ENCODE measurements at regions not wholly inside any gene's neighbourhood (a gene's known extent, or its start where the extent isn't known, plus 50 kb on each side); places are given as distances from the start of the nearest gene placed in this dataset.

DNA sequence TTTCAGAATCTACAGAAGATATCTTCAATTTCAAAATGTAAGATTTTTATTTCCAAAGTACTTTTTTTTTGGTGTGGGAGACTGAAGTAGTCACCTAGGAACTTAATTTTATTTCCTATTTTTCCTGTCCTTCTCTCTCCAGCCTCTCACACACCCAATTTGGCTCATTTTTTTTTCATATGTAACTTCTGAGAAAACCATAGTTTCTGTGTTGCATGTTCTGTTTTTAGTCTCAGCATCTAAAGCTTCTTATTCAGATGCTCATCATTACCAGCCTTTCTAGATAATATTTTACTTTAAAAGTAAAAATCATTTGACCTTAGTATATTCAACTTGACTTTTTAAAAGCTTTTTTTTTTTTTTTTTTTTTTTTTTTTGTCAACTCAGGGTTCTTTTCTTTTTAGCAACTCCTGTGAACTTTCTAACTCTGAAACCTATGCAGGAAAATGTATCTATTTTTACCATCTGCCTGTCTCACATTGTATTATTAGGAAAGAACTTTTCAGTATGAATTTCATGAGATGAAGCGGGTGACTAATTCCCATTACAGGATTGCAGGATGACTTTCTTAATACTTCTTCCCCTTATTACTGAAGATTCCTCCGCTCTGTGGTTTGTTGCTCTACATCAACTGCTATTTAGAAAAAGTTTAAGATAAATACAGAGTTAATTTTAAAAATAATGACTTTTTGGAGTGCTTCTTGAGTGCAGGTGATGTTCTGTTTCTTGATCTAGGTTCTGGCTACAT, 73.6 kb upstream of the LSM8 start:
- TF ChIP-seq POLR2A (IDR thresholded peaks at IDR 0.05) (no peak), EP300 (IDR thresholded peaks at IDR 0.05; ENCODE audit: low read depth) (no peak), POLR2AphosphoS5 (IDR thresholded peaks at IDR 0.05) (no peak)
- TF ChIP-seq, protein P1, sequence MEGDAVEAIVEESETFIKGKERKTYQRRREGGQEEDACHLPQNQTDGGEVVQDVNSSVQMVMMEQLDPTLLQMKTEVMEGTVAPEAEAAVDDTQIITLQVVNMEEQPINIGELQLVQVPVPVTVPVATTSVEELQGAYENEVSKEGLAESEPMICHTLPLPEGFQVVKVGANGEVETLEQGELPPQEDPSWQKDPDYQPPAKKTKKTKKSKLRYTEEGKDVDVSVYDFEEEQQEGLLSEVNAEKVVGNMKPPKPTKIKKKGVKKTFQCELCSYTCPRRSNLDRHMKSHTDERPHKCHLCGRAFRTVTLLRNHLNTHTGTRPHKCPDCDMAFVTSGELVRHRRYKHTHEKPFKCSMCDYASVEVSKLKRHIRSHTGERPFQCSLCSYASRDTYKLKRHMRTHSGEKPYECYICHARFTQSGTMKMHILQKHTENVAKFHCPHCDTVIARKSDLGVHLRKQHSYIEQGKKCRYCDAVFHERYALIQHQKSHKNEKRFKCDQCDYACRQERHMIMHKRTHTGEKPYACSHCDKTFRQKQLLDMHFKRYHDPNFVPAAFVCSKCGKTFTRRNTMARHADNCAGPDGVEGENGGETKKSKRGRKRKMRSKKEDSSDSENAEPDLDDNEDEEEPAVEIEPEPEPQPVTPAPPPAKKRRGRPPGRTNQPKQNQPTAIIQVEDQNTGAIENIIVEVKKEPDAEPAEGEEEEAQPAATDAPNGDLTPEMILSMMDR (IDR thresholded peaks at IDR 0.05): no peak
- WGBS, 2 donors (ENCODE audit: low coverage in 1 of 2): 84 to 100% methylated on average over 1 to 2 of the region's 2 CpGs
- Histone ChIP-seq H3K9me3 (no peaks in the 10 kb centered on the region), H3K36me3 (no peaks in the 10 kb centered on the region), H3K27me3 (no peaks in the 10 kb centered on the region), H3K27ac (no peak overlapping the region), H3K4me1 (no peaks in the 10 kb centered on the region), H3K4me3 (no peak overlapping the region)
- intact Hi-C loops (cut with DNase I; ENCODE audit: low total_unique reads): no loop called here
- in situ Hi-C loops (cut with MboI; ENCODE audit: low pct_ligation_motif_present in 1 of 4, low pct_unique_long_range_greater_than_20kb in 1 of 4, low sequenced_read_pairs in 3 of 4): loop anchor here in 2 of 4 donors (25.0 kb wide), 1 partner anchor 348 kb away; no protein-coding TSS in a partner anchor
- DNase-seq: no peak

DNA sequence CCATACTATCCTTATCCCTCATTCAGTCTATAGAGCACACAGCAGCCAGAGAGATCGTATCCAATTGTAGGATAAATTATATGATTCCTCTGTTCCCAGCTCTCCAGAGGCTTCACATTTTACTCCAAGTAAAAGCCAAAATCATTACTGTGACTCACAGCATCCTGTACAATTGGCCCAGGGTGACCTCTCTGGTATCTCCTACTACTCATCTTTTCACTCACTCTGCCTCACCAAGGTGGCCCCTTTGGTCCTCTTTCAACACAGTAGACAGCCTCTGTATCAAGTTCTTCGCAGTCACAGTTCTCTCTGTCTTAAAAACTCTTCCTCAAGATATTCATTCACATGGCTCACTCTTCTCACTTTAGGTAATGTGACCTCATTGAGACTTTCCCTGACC, 72.6 kb upstream of the LSM8 start:
- 64 to 82% methylated on average over 2 of the region's 2 CpGs for WGBS, 2 donors (ENCODE audit: low coverage in 1 of 2)

DNA sequence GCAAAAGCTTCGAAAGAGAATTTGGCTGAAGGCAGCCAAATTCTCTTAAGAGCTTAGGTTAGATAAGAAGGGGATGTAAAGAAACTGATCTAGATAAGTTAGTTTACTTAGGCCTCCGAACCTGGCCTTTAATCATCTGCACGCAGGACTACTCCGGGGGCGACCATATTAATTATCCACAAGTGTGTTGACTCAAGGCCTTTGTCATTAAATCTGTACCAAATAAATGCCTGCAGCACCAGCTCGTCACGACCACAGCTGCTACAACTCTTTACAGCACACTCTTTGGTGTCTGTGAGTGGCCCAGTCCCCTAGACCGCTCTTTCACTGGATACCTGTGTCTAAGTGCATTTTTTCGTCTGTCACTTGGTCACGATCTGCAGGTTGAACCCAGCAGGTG, 69.8 kb upstream of the LSM8 start:
- TF ChIP-seq POLR2A (IDR thresholded peaks at IDR 0.05): no peak
- TF ChIP-seq, protein P1 (IDR thresholded peaks at IDR 0.05): no peak
- TF ChIP-seq POLR2AphosphoS5 (IDR thresholded peaks at IDR 0.05): no peak
- no peak for TF ChIP-seq EP300 (IDR thresholded peaks at IDR 0.05; ENCODE audit: low read depth)
- in situ Hi-C loops (cut with MboI; ENCODE audit: low pct_ligation_motif_present in 1 of 4, low pct_unique_long_range_greater_than_20kb in 1 of 4, low sequenced_read_pairs in 3 of 4): loop anchor here in 2 of 4 donors (25.0 kb wide), 1 partner anchor 352 kb away; no protein-coding TSS in a partner anchor
- intact Hi-C loops (cut with DNase I; ENCODE audit: low total_unique reads): no loop called here

More for the DNA sequence above, 72.6 kb upstream of the LSM8 start:
- TF ChIP-seq, protein P1 (IDR thresholded peaks at IDR 0.05): no peak
- TF ChIP-seq POLR2A (IDR thresholded peaks at IDR 0.05): no peak
- TF ChIP-seq EP300 (IDR thresholded peaks at IDR 0.05; ENCODE audit: low read depth): no peak
- TF ChIP-seq POLR2AphosphoS5 (IDR thresholded peaks at IDR 0.05): no peak
- in situ Hi-C loops (cut with MboI; ENCODE audit: low pct_ligation_motif_present in 1 of 4, low pct_unique_long_range_greater_than_20kb in 1 of 4, low sequenced_read_pairs in 3 of 4) (loop anchor here in 2 of 4 donors (25.0 kb wide), 1 partner anchor 349 kb away; no protein-coding TSS in a partner anchor), intact Hi-C loops (cut with DNase I; ENCODE audit: low total_unique reads) (no loop called here)
- DNase-seq: no peak
- Histone ChIP-seq H3K9me3 (no peaks in the 10 kb centered on the region), H3K27me3 (no peaks in the 10 kb centered on the region), H3K36me3 (no peaks in the 10 kb centered on the region), H3K4me3 (no peak overlapping the region), H3K27ac (no peak overlapping the region), H3K4me1 (no peaks in the 10 kb centered on the region)

DNA sequence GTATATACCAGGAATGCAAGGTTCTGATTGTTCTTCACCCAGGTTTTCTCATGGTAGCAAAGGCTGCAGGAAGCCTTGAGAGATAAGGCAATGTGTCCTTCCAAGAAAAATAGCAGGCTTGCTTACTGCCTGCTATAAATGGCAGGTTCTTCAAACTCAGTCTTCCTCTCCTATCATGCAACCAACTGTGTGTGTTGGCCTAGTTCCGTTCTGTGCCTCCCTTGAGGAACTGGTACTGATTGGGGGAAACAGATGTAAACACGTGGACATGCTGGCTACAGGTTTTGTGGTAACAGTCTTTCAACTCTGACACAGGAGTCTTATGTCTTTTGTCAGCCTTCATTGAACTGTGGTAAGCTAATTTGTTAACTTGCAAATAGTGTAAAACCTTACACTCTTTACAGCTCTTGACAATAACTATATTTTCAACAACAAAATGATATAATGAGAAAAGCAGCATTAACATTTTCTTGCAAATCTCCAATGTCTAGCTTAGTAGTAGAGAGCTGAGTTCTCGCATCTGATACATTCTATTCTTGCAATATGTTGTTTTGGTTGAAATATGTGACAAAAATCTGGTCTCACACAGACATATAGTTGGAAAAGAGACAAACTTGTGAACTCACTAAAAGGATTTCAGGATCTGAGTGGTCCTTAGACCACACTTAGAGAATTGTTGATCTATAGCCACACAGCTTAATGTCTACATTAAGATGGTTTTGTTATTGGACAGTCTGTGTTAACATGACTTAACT, 54.7 kb upstream of the LSM8 start:
- 56 to 72% methylated on average over 2 to 3 of the region's 3 CpGs for WGBS, 2 donors (ENCODE audit: low coverage in 1 of 2)
- no peaks in the 10 kb centered on the region for H3K36me3 ChIP-seq
- H3K4me1 ChIP-seq: no peaks in the 10 kb centered on the region
- TF ChIP-seq EP300 (IDR thresholded peaks at IDR 0.05; ENCODE audit: low read depth) (no peak), POLR2AphosphoS5 (IDR thresholded peaks at IDR 0.05) (no peak), POLR2A (IDR thresholded peaks at IDR 0.05) (no peak)
- TF ChIP-seq, protein P1 (IDR thresholded peaks at IDR 0.05): no peak
- in situ Hi-C loops (cut with MboI; ENCODE audit: low pct_ligation_motif_present in 1 of 4, low pct_unique_long_range_greater_than_20kb in 1 of 4, low sequenced_read_pairs in 3 of 4) (no loop called here), intact Hi-C loops (cut with DNase I; ENCODE audit: low total_unique reads) (no loop called here)
- peaks cover 0 to 4% of the 10 kb centered on the region in 2 donors for H3K9me3 ChIP-seq
- no peak overlapping the region for H3K27ac ChIP-seq
- no peak overlapping the region for H3K4me3 ChIP-seq
- H3K27me3 ChIP-seq: no peaks in the 10 kb centered on the region
- no peak for DNase-seq

More for the DNA sequence above, 69.8 kb upstream of the LSM8 start:
- no peaks in the 10 kb centered on the region for H3K4me1 ChIP-seq
- DNase-seq: no peak
- H3K36me3 ChIP-seq: no peaks in the 10 kb centered on the region
- 88 to 93% methylated on average over 2 to 10 of the region's 10 CpGs for WGBS, 2 donors (ENCODE audit: low coverage in 1 of 2)
- no peak overlapping the region for H3K27ac ChIP-seq
- H3K27me3 ChIP-seq: no peaks in the 10 kb centered on the region
- no peaks in the 10 kb centered on the region for H3K9me3 ChIP-seq
- H3K4me3 ChIP-seq: no peak overlapping the region
